OCI-LY1 (cell line): ENCODE measurements at regions not wholly inside any gene's neighbourhood (a gene's known extent, or its start where the extent isn't known, plus 50 kb on each side); places are given as distances from the start of the nearest gene placed in this dataset.

Source experiments
- CTCF ChIP-seq: fragments of 200-600 bp; sonication (generic), shearing (Covaris generic); IDR thresholded peaks from 2 replicates; pipeline ENCODE4 v1.5.1; 2017; ENCODE audit warnings: mild to moderate bottlenecking, antibody characterized with exemption, low read length, moderate library complexity, mixed read lengths
- EZH2 ChIP-seq: fragments of 200-600 bp; sonication (generic), shearing (Covaris generic); IDR thresholded peaks from 2 replicates; pipeline ENCODE4 v1.8.0; 2017; ENCODE audit warnings: borderline replicate concordance, mixed run types, mild to moderate bottlenecking, antibody characterized with exemption, low read length, moderate library complexity, mixed read lengths

GRCh38 chrX:11934089-11934488, 176.1 kb downstream of the MSL3 start:
- TF ChIP-seq CTCF (no peak), EZH2 (no peak)
